Keratinocyte (primary cell): ENCODE measurements at regions not wholly inside any gene's neighbourhood (a gene's known extent, or its start where the extent isn't known, plus 50 kb on each side); places are given as distances from the start of the nearest gene placed in this dataset.

Experiments
- DNase-seq: peaks from one replicate; pipeline ENCODE4 v3.0.0-alpha.2; 2011; ENCODE audit warnings: low read depth, missing footprints, low spot score
- FAIRE-seq: peaks from 2 replicates; lab custom pipeline; 2011; peaks lifted over from hg19 to GRCh38; lab: Jason Lieb, UNC
- H2AFZ ChIP-seq: 2 replicates; pipeline ENCODE4 v1.6.0; 2012; ENCODE audit warnings: low read length, control low read depth, inconsistent platforms; ENCODE audit not compliant: control insufficient read depth
- H3K27ac ChIP-seq: 2 replicates; pipeline ENCODE4 v1.5.1; 2011; ENCODE audit warnings: low read length; ENCODE audit not compliant: control insufficient read depth, insufficient read depth
- H3K27me3 ChIP-seq: 3 replicates; pipeline ENCODE4 v1.6.0; 2011; ENCODE audit warnings: low read length; ENCODE audit not compliant: control insufficient read depth, insufficient read depth; ENCODE audit errors: extremely low read depth
- H3K36me3 ChIP-seq, 2 experiments: 2 replicates in 1 of 2; 3 replicates in 1 of 2; pipeline ENCODE4 v1.5.1; 2011; ENCODE audit warnings: low read length in 2 of 2, mild to moderate bottlenecking in 1 of 2; ENCODE audit not compliant: control insufficient read depth in 2 of 2, insufficient read depth in 2 of 2; ENCODE audit errors: extremely low read depth in 1 of 2
- H3K4me1 ChIP-seq: 3 replicates; pipeline ENCODE4 v1.5.1; 2011; ENCODE audit warnings: low read length; ENCODE audit not compliant: control insufficient read depth, insufficient read depth; ENCODE audit errors: extremely low read depth
- H3K4me2 ChIP-seq: 3 replicates; pipeline ENCODE4 v1.6.0; 2011; ENCODE audit warnings: low read depth, low read length; ENCODE audit not compliant: control insufficient read depth, insufficient read depth; ENCODE audit errors: extremely low read depth
- H3K4me3 ChIP-seq, 3 experiments: fragments of 200-600 bp in 1 of 3; sonication (generic) in 1 of 3; 2 replicates in 2 of 3; 3 replicates in 1 of 3; pipeline ENCODE4 v1.5.1; 2011 to 2016; ENCODE audit warnings: low read length in 3 of 3, mild to moderate bottlenecking in 3 of 3, control low read depth in 2 of 3, inconsistent platforms in 1 of 3, low read depth in 1 of 3, mixed read lengths in 1 of 3, mixed run types in 1 of 3, moderate library complexity in 1 of 3; ENCODE audit not compliant: control insufficient read depth in 2 of 3, insufficient read depth in 2 of 3; ENCODE audit errors: extremely low read depth in 1 of 3
- H3K79me2 ChIP-seq: 2 replicates; pipeline ENCODE4 v1.6.0; 2012; ENCODE audit warnings: low read length; ENCODE audit not compliant: control insufficient read depth, insufficient read depth
- H3K9ac ChIP-seq: 3 replicates; pipeline ENCODE4 v1.6.0; 2011; ENCODE audit warnings: low read length; ENCODE audit not compliant: control insufficient read depth, insufficient read depth; ENCODE audit errors: extremely low read depth
- H3K9me1 ChIP-seq: 3 replicates; pipeline ENCODE4 v1.6.0; 2011; ENCODE audit warnings: low read length; ENCODE audit not compliant: control insufficient read depth, insufficient read depth; ENCODE audit errors: extremely low read depth
- H3K9me3 ChIP-seq: 2 replicates; pipeline ENCODE4 v1.5.1; 2012; ENCODE audit warnings: low read depth, low read length; ENCODE audit not compliant: control insufficient read depth
- H4K20me1 ChIP-seq: 3 replicates; pipeline ENCODE4 v1.6.0; 2011; ENCODE audit warnings: low read length; ENCODE audit not compliant: control insufficient read depth, insufficient read depth; ENCODE audit errors: extremely low read depth
- CTCF ChIP-seq, 3 experiments: IDR thresholded peaks in 1 of 3; conservative IDR thresholded peaks in 1 of 3; optimal IDR thresholded peaks in 1 of 3; 2 replicates in 2 of 3; 3 replicates in 1 of 3; pipeline versions ENCODE3 to v1.5.1; 2011; ENCODE audit warnings: low read length in 3 of 3, mild to moderate bottlenecking in 3 of 3, moderate library complexity in 2 of 3, control low read depth in 1 of 3, inconsistent platforms in 1 of 3; ENCODE audit not compliant: insufficient read depth in 2 of 3; ENCODE audit errors: extremely low read depth in 1 of 3
- EZH2 ChIP-seq: IDR thresholded peaks from one replicate; pipeline ENCODE4 v1.6.1; 2012; ENCODE audit warnings: inconsistent platforms, mild to moderate bottlenecking, low read length, moderate library complexity
- dilution Hi-C: fragments of 300-500 bp; cut with MboI; formaldehyde crosslinking; loops from one replicate; pipeline ENCODE4 v1.7.0; 2020; ENCODE audit warnings: low sequenced_read_pairs; ENCODE audit not compliant: extremely low pct_ligation_motif_present

DNA sequence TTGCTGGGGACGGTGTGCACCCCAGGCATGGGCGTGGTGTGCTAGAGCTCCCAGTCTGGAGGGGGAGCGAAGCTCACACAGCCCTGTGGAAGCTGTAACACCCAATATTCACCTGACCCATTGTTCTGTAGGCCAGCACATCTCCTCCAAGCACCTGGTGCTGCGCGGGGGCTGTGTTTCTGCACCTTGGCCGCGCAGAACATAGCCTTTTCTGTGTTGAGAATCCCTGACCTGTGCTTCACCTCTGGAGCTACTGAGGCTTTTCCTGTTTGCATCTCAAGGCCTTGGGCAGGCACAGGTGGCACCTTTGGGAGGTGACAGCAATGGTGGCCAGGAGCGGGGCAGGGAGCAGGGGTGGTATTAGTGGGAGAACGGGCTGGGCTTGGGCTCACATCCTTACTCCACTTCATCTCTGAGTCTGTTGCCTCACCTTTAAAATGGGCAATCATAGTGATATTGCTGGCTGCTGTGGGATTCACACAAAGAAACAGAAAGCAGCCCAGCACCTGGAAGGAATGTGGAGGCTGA is 343.9 kb upstream of the AJAP1 start:
- Histone ChIP-seq H2AFZ (no peak overlapping the region), H3K36me3 (no peaks in the 10 kb centered on the region), H3K9ac (no peak overlapping the region), H3K9me1 (no peaks in the 10 kb centered on the region), H3K4me1 (no peaks in the 10 kb centered on the region), H4K20me1 (no peaks in the 10 kb centered on the region), H3K4me3 (no peak overlapping the region), H3K79me2 (no peaks in the 10 kb centered on the region), H3K27me3 (no peaks in the 10 kb centered on the region), H3K27ac (no peak overlapping the region), H3K9me3 (peaks cover 8% of the 10 kb centered on the region), H3K4me2 (no peak overlapping the region)
- TF ChIP-seq CTCF (optimal IDR thresholded peaks at IDR 0.05 in 1 of 3, IDR thresholded peaks at IDR 0.05 in 1 of 3, conservative IDR thresholded peaks at IDR 0.05 in 1 of 3; ENCODE audit: extremely low read depth in 1 of 3, insufficient read depth in 2 of 3, low read length in 3 of 3) (no peak), EZH2 (no peak)
- dilution Hi-C loops: no loop called here
- no peak for FAIRE-seq
- DNase-seq: no peak

GRCh38 chr1:4312024-4312423 is 342.4 kb upstream of the AJAP1 start:
- no peak for DNase-seq
- no peak overlapping the region for H3K4me3 ChIP-seq
- H2AFZ ChIP-seq: no peak overlapping the region
- no peak overlapping the region for H3K27ac ChIP-seq
- H4K20me1 ChIP-seq: no peaks in the 10 kb centered on the region
- TF ChIP-seq CTCF (optimal IDR thresholded peaks at IDR 0.05 in 1 of 3, IDR thresholded peaks at IDR 0.05 in 1 of 3, conservative IDR thresholded peaks at IDR 0.05 in 1 of 3; ENCODE audit: extremely low read depth in 1 of 3, insufficient read depth in 2 of 3, low read length in 3 of 3) (no peak), EZH2 (no peak)
- H3K9ac ChIP-seq: no peak overlapping the region
- no peak overlapping the region for H3K4me2 ChIP-seq
- no peaks in the 10 kb centered on the region for H3K36me3 ChIP-seq
- no peaks in the 10 kb centered on the region for H3K27me3 ChIP-seq
- H3K9me1 ChIP-seq: no peaks in the 10 kb centered on the region
- dilution Hi-C loops: no loop called here
- FAIRE-seq: no peak
- H3K9me3 ChIP-seq: peaks cover 2% of the 10 kb centered on the region
- no peaks in the 10 kb centered on the region for H3K79me2 ChIP-seq
- H3K4me1 ChIP-seq: no peaks in the 10 kb centered on the region
